ENCODE measurements at regions not wholly inside any gene's neighbourhood (a gene's known extent, or its start where the extent isn't known, plus 50 kb on each side); places are given as distances from the start of the nearest gene placed in this dataset.
"Not testable (repeated sequence)": the region's sequence is repeated elsewhere in the genome, so short reads cannot be mapped to it uniquely, and the experiment has no call there.

- H3K36me3 ChIP-seq: no peaks in the 10 kb centered on the region
- H3K27me3 ChIP-seq (replicated peaks; ENCODE audit: insufficient read depth): no peaks in the 10 kb centered on the region
- H3K27ac ChIP-seq: no peak overlapping the region
- DNase-seq (ENCODE audit: low spot score) (no peak), ATAC-seq (ENCODE audit: insufficient number of reproducible peaks, low FRiP score, low read depth) (no peak)
- H3K4me1 ChIP-seq (ENCODE audit: control insufficient read depth in 1 of 2, low read depth in 2 of 2): peaks cover 12 to 20% of the 10 kb centered on the region in 2 donors
- TF ChIP-seq CTCF (IDR thresholded peaks at IDR 0.05): no peak
- no peak overlapping the region for H3K4me3 ChIP-seq
- H3K9me3 ChIP-seq: no peaks in the 10 kb centered on the region
These were observed 172.9 kb upstream of the KLF7 start for GRCh38 chr2:207338610-207339009.

GRCh38 chr2:207341112-207341750 lies 175.5 kb upstream of the KLF7 start:
- ATAC-seq (ENCODE audit: insufficient number of reproducible peaks, low FRiP score, low read depth) (no peak), DNase-seq (ENCODE audit: low spot score) (no peak)
- H3K4me1 ChIP-seq (ENCODE audit: control insufficient read depth in 1 of 2, low read depth in 2 of 2): no peaks in the 10 kb centered on the region
- no peak overlapping the region for H3K27ac ChIP-seq
- H3K27me3 ChIP-seq (replicated peaks; ENCODE audit: insufficient read depth): no peaks in the 10 kb centered on the region
- H3K4me3 ChIP-seq: no peak overlapping the region
- no peak for TF ChIP-seq CTCF (IDR thresholded peaks at IDR 0.05)
- H3K9me3 ChIP-seq: no peaks in the 10 kb centered on the region
- H3K36me3 ChIP-seq: no peaks in the 10 kb centered on the region

GRCh38 chr2:207341804-207342203 lies 176.1 kb upstream of the KLF7 start:
- H3K4me1 ChIP-seq (ENCODE audit: control insufficient read depth in 1 of 2, low read depth in 2 of 2): no peaks in the 10 kb centered on the region
- ATAC-seq (ENCODE audit: insufficient number of reproducible peaks, low FRiP score, low read depth) (no peak), DNase-seq (ENCODE audit: low spot score) (no peak)
- H3K9me3 ChIP-seq: no peaks in the 10 kb centered on the region
- no peak overlapping the region for H3K4me3 ChIP-seq
- no peaks in the 10 kb centered on the region for H3K27me3 ChIP-seq (replicated peaks; ENCODE audit: insufficient read depth)
- TF ChIP-seq CTCF (IDR thresholded peaks at IDR 0.05): no peak
- no peaks in the 10 kb centered on the region for H3K36me3 ChIP-seq
- no peak overlapping the region for H3K27ac ChIP-seq

GRCh38 chr2:207344596-207345394 lies 179.0 kb upstream of the KLF7 start:
- H3K27ac ChIP-seq; DNase-seq (ENCODE audit: low spot score); H3K27me3 ChIP-seq (replicated peaks; ENCODE audit: insufficient read depth); H3K4me3 ChIP-seq; H3K4me1 ChIP-seq (ENCODE audit: control insufficient read depth in 1 of 2, low read depth in 2 of 2); ATAC-seq (ENCODE audit: insufficient number of reproducible peaks, low FRiP score, low read depth); H3K36me3 ChIP-seq; H3K9me3 ChIP-seq: not testable (repeated sequence)

- H3K9me3 ChIP-seq: no peaks in the 10 kb centered on the region
- no peaks in the 10 kb centered on the region for H3K36me3 ChIP-seq
- H3K4me3 ChIP-seq: no peak overlapping the region
- no peak for ATAC-seq (ENCODE audit: insufficient number of reproducible peaks, low FRiP score, low read depth)
- no peak overlapping the region for H3K27ac ChIP-seq
- no peak for TF ChIP-seq CTCF (IDR thresholded peaks at IDR 0.05)
- H3K4me1 ChIP-seq (ENCODE audit: control insufficient read depth in 1 of 2, low read depth in 2 of 2): no peaks in the 10 kb centered on the region
- H3K27me3 ChIP-seq (replicated peaks; ENCODE audit: insufficient read depth): no peaks in the 10 kb centered on the region
- no peak for DNase-seq (ENCODE audit: low spot score)
These were observed 178.6 kb upstream of the CREB1 start for GRCh38 chr2:207351171-207351570.

All from thoracic aorta (tissue), 2 donors.